NB4 (cell line): ENCODE measurements at regions not wholly inside any gene's neighbourhood (a gene's known extent, or its start where the extent isn't known, plus 50 kb on each side); places are given as distances from the start of the nearest gene placed in this dataset.

Experiments used
- DNase-seq: peaks from one replicate; pipeline ENCODE4 v3.0.0; 2010; ENCODE audit warnings: low read depth
- H3K4me3 ChIP-seq: one replicate; pipeline ENCODE4 v1.5.1; 2011; ENCODE audit warnings: mild to moderate bottlenecking, low read depth, low read length, moderate library complexity
- MYC ChIP-seq: IDR thresholded peaks from 2 replicates; pipeline ENCODE4 v1.6.1; 2011; ENCODE audit warnings: low read depth, low read length
- POLR2A ChIP-seq: IDR thresholded peaks from 2 replicates; pipeline ENCODE4 v1.6.1; 2011; ENCODE audit warnings: mild to moderate bottlenecking; ENCODE audit not compliant: insufficient read length; ENCODE audit errors: extremely low read depth
- TF ChIP-seq, protein P1 (sequence below): IDR thresholded peaks from one replicate; pipeline ENCODE4 v1.5.1; 2012; ENCODE audit warnings: low read depth, low read length
- TF ChIP-seq, protein P2 (sequence below): IDR thresholded peaks from 2 replicates; pipeline ENCODE4 v1.6.1; 2011; ENCODE audit warnings: low read depth, low read length

DNA sequence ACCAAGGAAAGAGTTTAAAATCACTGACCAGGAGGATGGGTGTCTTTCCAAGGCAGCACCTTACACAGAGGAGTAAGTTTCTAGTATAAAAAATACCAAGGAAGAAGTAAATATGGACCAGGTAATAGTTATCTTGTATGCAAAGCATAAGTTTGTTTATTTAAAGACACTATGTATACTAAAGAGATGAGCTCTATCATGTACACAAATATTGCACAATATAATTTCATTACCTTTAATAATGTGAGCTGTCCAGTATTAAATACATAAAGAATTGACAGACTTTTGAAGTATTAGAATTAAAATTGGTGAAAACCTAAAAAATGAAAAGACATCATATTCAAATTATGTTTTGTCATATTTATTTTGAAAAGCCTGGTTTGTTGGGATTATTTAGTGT is 322.0 kb upstream of the MIR17HG start:
- no peak for DNase-seq
- H3K4me3 ChIP-seq: no peak overlapping the region

DNA sequence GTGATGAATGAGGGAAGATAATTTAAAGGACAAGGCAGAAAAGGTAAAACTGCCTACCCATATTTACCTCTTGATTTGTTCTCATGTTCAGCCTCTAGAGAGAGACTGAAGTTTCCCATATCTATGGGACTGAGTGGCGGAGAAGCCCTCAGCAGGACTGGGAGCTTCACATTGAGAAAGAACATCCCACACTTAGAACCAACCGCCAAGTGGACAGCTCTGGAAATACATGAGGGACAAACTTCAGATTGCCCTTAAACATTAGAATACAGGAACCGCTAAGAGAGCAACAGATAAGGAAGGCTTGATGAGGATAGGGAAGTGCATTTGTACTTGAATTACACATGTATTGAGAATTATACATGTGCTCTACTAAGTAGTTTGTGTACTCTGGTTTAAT is 316.0 kb upstream of the MIR17HG start:
- DNase-seq: peak; percentile 16
- TF ChIP-seq, protein P1, sequence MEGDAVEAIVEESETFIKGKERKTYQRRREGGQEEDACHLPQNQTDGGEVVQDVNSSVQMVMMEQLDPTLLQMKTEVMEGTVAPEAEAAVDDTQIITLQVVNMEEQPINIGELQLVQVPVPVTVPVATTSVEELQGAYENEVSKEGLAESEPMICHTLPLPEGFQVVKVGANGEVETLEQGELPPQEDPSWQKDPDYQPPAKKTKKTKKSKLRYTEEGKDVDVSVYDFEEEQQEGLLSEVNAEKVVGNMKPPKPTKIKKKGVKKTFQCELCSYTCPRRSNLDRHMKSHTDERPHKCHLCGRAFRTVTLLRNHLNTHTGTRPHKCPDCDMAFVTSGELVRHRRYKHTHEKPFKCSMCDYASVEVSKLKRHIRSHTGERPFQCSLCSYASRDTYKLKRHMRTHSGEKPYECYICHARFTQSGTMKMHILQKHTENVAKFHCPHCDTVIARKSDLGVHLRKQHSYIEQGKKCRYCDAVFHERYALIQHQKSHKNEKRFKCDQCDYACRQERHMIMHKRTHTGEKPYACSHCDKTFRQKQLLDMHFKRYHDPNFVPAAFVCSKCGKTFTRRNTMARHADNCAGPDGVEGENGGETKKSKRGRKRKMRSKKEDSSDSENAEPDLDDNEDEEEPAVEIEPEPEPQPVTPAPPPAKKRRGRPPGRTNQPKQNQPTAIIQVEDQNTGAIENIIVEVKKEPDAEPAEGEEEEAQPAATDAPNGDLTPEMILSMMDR: no peak
- TF ChIP-seq, protein P2, sequence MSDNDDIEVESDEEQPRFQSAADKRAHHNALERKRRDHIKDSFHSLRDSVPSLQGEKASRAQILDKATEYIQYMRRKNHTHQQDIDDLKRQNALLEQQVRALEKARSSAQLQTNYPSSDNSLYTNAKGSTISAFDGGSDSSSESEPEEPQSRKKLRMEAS: no peak
- TF ChIP-seq POLR2A (no peak), MYC (no peak)
- no peak overlapping the region for H3K4me3 ChIP-seq

More for the DNA sequence above, 322.0 kb upstream of the MIR17HG start:
- TF ChIP-seq, protein P2: no peak
- TF ChIP-seq, protein P1: no peak
- no peak for TF ChIP-seq MYC
- no peak for TF ChIP-seq POLR2A

DNA sequence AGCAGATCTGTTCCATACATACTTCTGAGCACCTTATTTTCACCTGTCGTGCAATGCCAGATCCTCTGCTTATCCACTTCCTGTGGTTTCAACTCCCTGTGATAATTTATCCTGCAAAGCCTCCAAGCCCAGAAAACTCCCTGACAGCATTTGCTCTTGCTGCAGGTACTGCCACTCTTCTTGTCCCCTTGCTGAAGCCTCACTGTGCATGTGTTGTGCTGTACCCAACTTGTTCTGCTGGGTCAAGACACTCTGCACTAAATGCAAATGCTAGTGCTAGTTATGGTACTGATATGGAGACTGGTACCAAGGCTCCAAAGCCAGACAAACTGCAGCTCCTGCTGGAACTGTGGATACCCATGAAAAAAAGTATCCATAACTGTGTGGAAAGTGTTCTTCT is 315.4 kb upstream of the MIR17HG start:
- no peak overlapping the region for H3K4me3 ChIP-seq
- no peak for TF ChIP-seq MYC
- TF ChIP-seq, protein P1: no peak
- TF ChIP-seq POLR2A: no peak
- TF ChIP-seq, protein P2: no peak
- no peak for DNase-seq

DNA sequence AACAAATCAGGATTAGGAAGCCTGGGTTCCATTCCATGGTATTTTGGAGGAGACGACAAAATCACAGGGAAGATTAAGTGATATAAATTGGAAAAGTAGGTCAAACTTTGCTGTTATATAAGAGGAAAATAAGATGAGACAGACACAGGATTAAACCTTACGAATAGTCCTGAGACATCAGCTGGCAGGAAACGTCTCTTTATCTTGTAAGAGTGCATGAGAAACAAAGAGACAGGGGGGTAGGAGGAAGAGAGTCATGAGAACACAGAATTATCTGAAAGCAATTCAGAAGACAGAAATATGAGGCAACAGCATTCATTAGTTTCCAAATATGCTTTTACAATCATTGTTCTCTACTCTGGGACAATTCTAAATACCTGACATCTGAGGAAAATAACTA is 310.6 kb upstream of the MIR17HG start:
- no peak for DNase-seq
- TF ChIP-seq, protein P1: no peak
- TF ChIP-seq POLR2A (no peak), MYC (no peak)
- TF ChIP-seq, protein P2: no peak
- no peak overlapping the region for H3K4me3 ChIP-seq

DNA sequence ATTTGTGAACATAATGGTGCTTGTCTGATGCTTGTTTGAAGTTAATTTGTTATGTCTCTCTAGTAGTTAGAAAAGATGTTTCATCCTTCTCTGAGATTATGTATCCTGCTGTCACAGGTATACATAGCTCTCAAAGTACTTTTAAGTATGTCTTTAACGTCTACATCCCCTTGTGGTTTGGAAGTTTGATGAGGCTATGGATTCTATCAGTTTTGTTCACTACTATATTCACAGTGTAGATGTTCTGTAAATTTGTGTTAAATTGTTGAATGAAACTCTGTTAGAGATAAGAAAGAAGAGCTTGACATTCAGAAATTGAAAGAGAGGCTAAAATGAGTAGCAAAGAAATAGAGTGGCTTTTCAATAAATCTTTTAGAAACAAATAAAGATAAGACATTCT is 304.6 kb upstream of the MIR17HG start:
- TF ChIP-seq MYC: no peak
- TF ChIP-seq, protein P2: no peak
- no peak for TF ChIP-seq POLR2A
- TF ChIP-seq, protein P1: no peak
- no peak overlapping the region for H3K4me3 ChIP-seq
- DNase-seq: no peak

DNA sequence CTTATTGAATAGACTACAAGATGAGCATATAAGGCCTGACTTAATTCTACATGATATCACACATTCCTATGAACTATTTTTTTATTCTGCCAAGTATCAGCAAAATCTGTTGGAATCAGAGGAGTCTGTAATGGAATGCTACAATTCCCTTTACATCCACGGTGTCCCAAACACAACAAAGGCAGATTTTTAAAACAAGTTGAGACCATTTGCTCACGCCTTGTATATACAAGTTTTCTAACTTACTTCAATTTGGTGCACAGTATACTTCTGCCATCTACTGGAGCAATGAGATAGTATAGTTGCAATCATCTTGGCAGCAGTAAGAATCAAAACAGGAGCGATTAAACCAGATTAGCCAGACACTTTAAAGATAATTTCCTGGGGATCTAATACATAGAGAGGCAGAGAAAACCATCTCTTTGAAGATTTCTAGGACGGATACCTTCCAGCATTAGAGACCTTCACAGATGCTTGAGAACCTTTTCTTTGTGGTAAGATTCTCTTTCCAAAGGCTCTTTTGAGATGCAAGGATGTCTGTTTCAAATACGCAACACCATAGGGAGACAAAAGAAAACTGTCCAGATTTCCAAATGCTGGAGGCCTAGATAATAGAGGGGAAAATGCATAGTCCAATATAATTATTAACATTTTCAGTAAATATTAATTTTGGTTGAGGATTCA is 302.0 kb upstream of the MIR17HG start:
- H3K4me3 ChIP-seq: no peak overlapping the region
- DNase-seq: peak; percentile 19
- TF ChIP-seq MYC: no peak
- TF ChIP-seq, protein P1: peak; percentile 44
